Osteoblast (primary cell): ENCODE measurements at regions not wholly inside any gene's neighbourhood (a gene's known extent, or its start where the extent isn't known, plus 50 kb on each side); places are given as distances from the start of the nearest gene placed in this dataset.

ENCODE experiments used
- DNase-seq: peaks from one replicate; pipeline ENCODE4 v3.0.0; 2011; ENCODE audit warnings: low spot score, mixed read lengths; ENCODE audit not compliant: insufficient read length; ENCODE audit errors: missing footprints
- H2AFZ ChIP-seq: 2 replicates; pipeline ENCODE4 v1.6.0; 2011; ENCODE audit warnings: mild to moderate bottlenecking, low read length
- H3K27ac ChIP-seq: 2 replicates; pipeline ENCODE4 v1.5.1; 2011; ENCODE audit warnings: mild to moderate bottlenecking, low read depth, low read length, moderate library complexity
- H3K27me3 ChIP-seq: 2 replicates; pipeline ENCODE4 v1.6.0; 2012; ENCODE audit warnings: mild to moderate bottlenecking, control low read depth, inconsistent platforms, low read length, moderate library complexity; ENCODE audit not compliant: insufficient read depth
- H3K36me3 ChIP-seq: 2 replicates; pipeline ENCODE4 v1.5.1; 2011; ENCODE audit warnings: mild to moderate bottlenecking, low read length, control low read depth, moderate library complexity; ENCODE audit not compliant: insufficient read depth
- H3K4me1 ChIP-seq: 2 replicates; pipeline ENCODE4 v1.5.1; 2011; ENCODE audit warnings: mild to moderate bottlenecking, low read length, control low read depth, moderate library complexity; ENCODE audit not compliant: insufficient read depth
- H3K4me2 ChIP-seq: 2 replicates; pipeline ENCODE4 v1.6.0; 2011; ENCODE audit warnings: mild to moderate bottlenecking, low read length; ENCODE audit not compliant: insufficient read depth
- H3K4me3 ChIP-seq: fragments of 200-600 bp; sonication (generic); 3 replicates; pipeline ENCODE4 v1.5.1; 2012; ENCODE audit warnings: mild to moderate bottlenecking, low read length, inconsistent platforms; ENCODE audit not compliant: insufficient read depth
- H3K79me2 ChIP-seq: 2 replicates; pipeline ENCODE4 v1.6.0; 2012; ENCODE audit warnings: mild to moderate bottlenecking, low read length, control low read depth, inconsistent platforms; ENCODE audit not compliant: insufficient read depth
- H3K9me3 ChIP-seq: 2 replicates; pipeline ENCODE4 v1.5.1; 2011; ENCODE audit warnings: low read depth, low read length, control low read depth
- H4K20me1 ChIP-seq: 2 replicates; pipeline ENCODE4 v1.6.0; 2012; ENCODE audit warnings: mild to moderate bottlenecking, low read length, control low read depth; ENCODE audit not compliant: insufficient read depth
- CTCF ChIP-seq: IDR thresholded peaks from 2 replicates; pipeline ENCODE4 v1.5.1; 2011; ENCODE audit warnings: mild to moderate bottlenecking, low read depth, low read length, moderate library complexity; ENCODE audit errors: extremely low read depth

GRCh38 chr1:221478050-221478949, 263.6 kb downstream of the DUSP10 start:
- Histone ChIP-seq H3K9me3 (no peaks in the 10 kb centered on the region), H3K4me3 (no peak overlapping the region), H4K20me1 (no peaks in the 10 kb centered on the region), H2AFZ (peak overlapping the region; percentile 39), H3K79me2 (no peaks in the 10 kb centered on the region), H3K4me1 (peaks cover 8% of the 10 kb centered on the region), H3K27ac (no peak overlapping the region), H3K4me2 (peak overlapping the region; percentile 59), H3K36me3 (no peaks in the 10 kb centered on the region), H3K27me3 (no peaks in the 10 kb centered on the region)
- DNase-seq, result peak; percentile 85
- peak; percentile 97 for TF ChIP-seq CTCF

GRCh38 chr1:221487781-221488524, 253.9 kb downstream of the DUSP10 start:
- H3K79me2 ChIP-seq, result no peaks in the 10 kb centered on the region
- peaks cover 9% of the 10 kb centered on the region for H3K4me1 ChIP-seq
- no peak for TF ChIP-seq CTCF
- no peaks in the 10 kb centered on the region for H4K20me1 ChIP-seq
- no peaks in the 10 kb centered on the region for H3K36me3 ChIP-seq
- H3K4me3 ChIP-seq, result no peak overlapping the region
- H3K9me3 ChIP-seq, result no peaks in the 10 kb centered on the region
- peak overlapping the region; percentile 49 for H3K4me2 ChIP-seq
- peak; percentile 13 for DNase-seq
- H2AFZ ChIP-seq, result no peak overlapping the region
- no peaks in the 10 kb centered on the region for H3K27me3 ChIP-seq
- no peak overlapping the region for H3K27ac ChIP-seq

GRCh38 chr1:221488550-221488949, 253.3 kb downstream of the DUSP10 start:
- DNase-seq, result no peak
- no peak for TF ChIP-seq CTCF
- no peaks in the 10 kb centered on the region for H3K9me3 ChIP-seq
- H3K4me1 ChIP-seq, result peaks cover 9% of the 10 kb centered on the region
- H3K4me3 ChIP-seq, result no peak overlapping the region
- H2AFZ ChIP-seq, result no peak overlapping the region
- H3K4me2 ChIP-seq, result no peak overlapping the region
- H3K27ac ChIP-seq, result no peak overlapping the region
- no peaks in the 10 kb centered on the region for H3K36me3 ChIP-seq
- H3K27me3 ChIP-seq, result no peaks in the 10 kb centered on the region
- H4K20me1 ChIP-seq, result no peaks in the 10 kb centered on the region
- no peaks in the 10 kb centered on the region for H3K79me2 ChIP-seq

GRCh38 chr1:221494670-221495069, 247.2 kb downstream of the DUSP10 start:
- H4K20me1 ChIP-seq, result no peaks in the 10 kb centered on the region
- DNase-seq, result no peak
- no peak overlapping the region for H3K4me3 ChIP-seq
- H3K27me3 ChIP-seq, result no peaks in the 10 kb centered on the region
- no peaks in the 10 kb centered on the region for H3K4me1 ChIP-seq
- no peak for TF ChIP-seq CTCF
- H2AFZ ChIP-seq, result peak overlapping the region; percentile 21
- no peak overlapping the region for H3K4me2 ChIP-seq
- no peak overlapping the region for H3K27ac ChIP-seq
- no peaks in the 10 kb centered on the region for H3K36me3 ChIP-seq
- H3K9me3 ChIP-seq, result no peaks in the 10 kb centered on the region
- H3K79me2 ChIP-seq, result no peaks in the 10 kb centered on the region
